Epithelial cell of esophagus (primary cell): ENCODE measurements at regions not wholly inside any gene's neighbourhood (a gene's known extent, or its start where the extent isn't known, plus 50 kb on each side); places are given as distances from the start of the nearest gene placed in this dataset.

Source experiments
- DNase-seq: peaks from one replicate; pipeline ENCODE4 v3.0.0; 2010; ENCODE audit warnings: low read depth
- H3K4me3 ChIP-seq: 2 replicates; pipeline ENCODE4 v1.5.1; 2011; ENCODE audit warnings: mild to moderate bottlenecking, low read length, control low read depth
- CTCF ChIP-seq: IDR thresholded peaks from 2 replicates; pipeline ENCODE4 v1.5.1; 2011; ENCODE audit warnings: low read depth, mild to moderate bottlenecking, low read length, control low read depth, inconsistent platforms; ENCODE audit not compliant: insufficient read depth; ENCODE audit errors: missing control alignments

GRCh38 chr6:74114428-74114827 lies 418.4 kb downstream of the CD109 start:
- DNase-seq: no peak
- TF ChIP-seq CTCF: no peak
- H3K4me3 ChIP-seq: no peak overlapping the region

GRCh38 chr6:74113901-74114300 lies 417.9 kb downstream of the CD109 start:
- DNase-seq: no peak
- H3K4me3 ChIP-seq: no peak overlapping the region
- no peak for TF ChIP-seq CTCF

- TF ChIP-seq CTCF: no peak
- no peak overlapping the region for H3K4me3 ChIP-seq
- no peak for DNase-seq
These were observed 407.4 kb downstream of the CD109 start for GRCh38 chr6:74103417-74103816.

GRCh38 chr6:74100719-74101287 lies 404.8 kb downstream of the CD109 start:
- DNase-seq: no peak
- no peak for TF ChIP-seq CTCF
- H3K4me3 ChIP-seq: no peak overlapping the region

GRCh38 chr6:74096329-74096728 lies 400.3 kb downstream of the CD109 start:
- TF ChIP-seq CTCF: no peak
- no peak overlapping the region for H3K4me3 ChIP-seq
- DNase-seq: no peak

GRCh38 chr6:74093361-74093760 lies 397.4 kb downstream of the CD109 start:
- DNase-seq: no peak
- H3K4me3 ChIP-seq: no peak overlapping the region
- no peak for TF ChIP-seq CTCF

GRCh38 chr6:74091794-74092157 lies 395.8 kb downstream of the CD109 start:
- DNase-seq: no peak
- TF ChIP-seq CTCF: no peak
- H3K4me3 ChIP-seq: no peak overlapping the region
